COLO829 (cell line): ENCODE measurements at regions not wholly inside any gene's neighbourhood (a gene's known extent, or its start where the extent isn't known, plus 50 kb on each side); places are given as distances from the start of the nearest gene placed in this dataset.

Source experiments
- DNase-seq: peaks from one replicate; pipeline ENCODE4 v3.0.0; 2012; ENCODE audit warnings: low spot score

- DNase-seq, result no peak
Measured at GRCh38 chr16:35506898-35507194, 2047.4 kb downstream of the TP53TG3F start.

- DNase-seq, result peak; percentile 43
Measured at GRCh38 chr16:35510701-35511100, 2051.3 kb downstream of the TP53TG3F start.

DNA sequence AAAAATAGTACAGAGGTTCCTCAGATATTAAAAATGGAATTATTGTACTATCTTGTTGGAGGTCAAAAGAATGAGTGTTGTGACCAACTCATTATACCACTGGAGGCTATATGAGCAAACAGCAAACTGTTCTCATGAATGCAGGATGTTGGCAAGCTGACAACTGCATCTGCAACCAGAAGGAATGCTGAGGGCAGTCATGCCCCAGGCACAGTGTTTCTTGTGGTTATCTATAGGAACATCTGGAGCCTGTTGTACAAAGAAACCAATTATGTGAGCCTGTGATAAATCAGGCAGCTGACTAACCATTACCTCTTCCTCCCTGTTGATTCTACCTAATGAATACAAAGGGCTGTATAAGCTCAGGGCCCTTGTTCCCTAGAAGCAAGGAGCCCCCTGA is 2057.1 kb downstream of the TP53TG3F start:
- DNase-seq, result peak; percentile 29

GRCh38 chr16:35516971-35517370 is 2057.6 kb downstream of the TP53TG3F start:
- peak; percentile 11 for DNase-seq

- DNase-seq, result no peak
Measured at GRCh38 chr16:35523991-35524390, 2064.6 kb downstream of the TP53TG3F start.

- no peak for DNase-seq
Measured at GRCh38 chr16:35525979-35526590, 2066.7 kb downstream of the TP53TG3F start.

- DNase-seq, result no peak
Measured at GRCh38 chr16:35532576-35532975, 2073.2 kb downstream of the TP53TG3F start.

DNA sequence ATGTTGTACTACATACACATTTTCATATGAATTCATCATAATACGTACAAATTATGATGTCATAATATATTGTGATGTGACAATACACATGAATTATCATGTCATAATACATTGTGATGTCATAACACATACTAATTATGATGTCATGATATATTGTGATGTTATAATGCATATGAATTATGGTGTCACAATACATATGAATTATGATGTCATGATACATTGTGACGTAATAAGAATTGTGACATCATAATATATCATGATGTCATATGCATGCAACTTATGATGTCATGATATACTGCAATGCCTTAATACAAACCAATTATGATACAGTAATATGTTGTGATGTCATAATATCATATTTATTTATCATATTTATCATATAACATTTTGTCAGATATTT is 2074.3 kb downstream of the TP53TG3F start:
- DNase-seq, result no peak

DNA sequence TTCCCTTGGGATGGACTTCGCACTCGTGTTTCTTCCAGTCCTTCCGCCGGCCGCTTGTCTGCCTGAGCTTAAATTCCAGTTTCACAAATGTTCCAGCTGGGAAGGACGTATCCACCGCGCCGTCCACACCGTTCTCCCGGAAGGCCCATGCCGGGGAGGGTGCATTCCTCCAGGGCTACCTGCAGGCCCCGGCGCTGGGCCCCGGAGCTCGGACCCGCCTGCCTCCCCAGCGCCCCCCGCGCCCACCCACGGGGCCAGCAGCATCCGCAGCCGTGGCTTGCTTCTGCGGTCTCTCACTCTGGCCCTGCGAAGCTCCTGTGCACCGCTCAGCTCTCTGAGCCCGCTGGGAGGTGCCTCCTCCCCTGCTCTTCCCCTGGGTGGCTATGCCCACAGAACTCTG is 2084.1 kb downstream of the TP53TG3F start:
- DNase-seq, result no peak

- DNase-seq, result no peak
Measured at GRCh38 chr16:35552763-35553162, 2093.4 kb downstream of the TP53TG3F start.

DNA sequence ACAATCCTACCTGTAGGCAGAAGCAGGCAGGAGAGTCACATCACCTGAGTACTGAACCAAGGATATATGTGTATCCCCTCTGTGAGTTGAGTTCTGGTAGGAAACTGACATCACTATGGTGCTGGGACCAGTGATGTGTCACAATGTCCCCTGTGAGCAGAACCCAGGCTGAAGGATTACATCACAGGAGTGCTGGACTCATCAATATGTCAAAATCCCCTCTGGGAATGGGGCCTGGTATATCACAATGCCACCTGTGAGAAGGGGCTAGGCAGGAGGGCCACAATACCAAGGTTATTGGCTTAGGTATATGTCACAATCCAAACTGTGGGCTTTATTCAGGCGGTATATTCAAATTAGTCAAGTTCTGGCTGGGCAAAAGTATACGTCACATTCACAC is 2098.3 kb downstream of the TP53TG3F start:
- no peak for DNase-seq

GRCh38 chr16:35559911-35560636 is 2100.7 kb downstream of the TP53TG3F start:
- DNase-seq, result peak; percentile 7

DNA sequence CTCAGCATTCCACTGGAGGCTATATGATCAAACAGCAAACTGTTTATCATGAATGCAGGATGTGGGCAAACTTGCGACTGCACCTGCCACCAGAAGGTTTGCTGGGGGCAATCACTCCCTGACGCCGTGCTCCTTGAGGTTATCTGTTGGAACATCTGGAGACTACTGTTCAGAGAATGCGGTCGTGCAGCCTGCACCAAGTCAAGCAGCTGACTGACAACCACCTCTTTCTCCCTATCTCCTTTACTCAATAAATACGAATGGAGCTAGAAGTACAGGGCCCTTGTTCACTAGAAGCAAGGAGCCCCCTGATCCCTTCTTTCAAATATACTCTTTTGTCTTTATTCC is 2101.2 kb downstream of the TP53TG3F start:
- DNase-seq, result no peak

GRCh38 chr16:35561346-35561745 is 2101.9 kb downstream of the TP53TG3F start:
- no peak for DNase-seq

DNA sequence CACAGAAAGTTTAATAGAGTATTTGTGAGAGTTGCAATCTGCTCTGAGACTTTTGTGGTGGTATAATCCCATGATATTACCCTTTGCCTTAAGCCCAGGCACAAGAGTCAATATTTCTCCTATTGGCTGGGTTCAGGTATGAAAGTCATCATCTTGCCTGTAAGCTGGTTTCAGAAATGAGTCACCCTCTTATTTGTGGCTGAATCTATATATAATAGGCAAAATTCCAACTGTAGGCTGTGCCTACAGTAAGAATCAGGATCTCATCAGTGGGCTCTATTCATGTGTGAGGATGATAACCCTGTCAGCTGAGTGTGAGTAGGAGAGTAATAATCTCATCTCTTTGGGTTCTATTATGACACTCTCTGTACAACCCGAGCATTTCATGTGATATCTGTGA is 2103.1 kb downstream of the TP53TG3F start:
- peak; percentile 81 for DNase-seq

DNA sequence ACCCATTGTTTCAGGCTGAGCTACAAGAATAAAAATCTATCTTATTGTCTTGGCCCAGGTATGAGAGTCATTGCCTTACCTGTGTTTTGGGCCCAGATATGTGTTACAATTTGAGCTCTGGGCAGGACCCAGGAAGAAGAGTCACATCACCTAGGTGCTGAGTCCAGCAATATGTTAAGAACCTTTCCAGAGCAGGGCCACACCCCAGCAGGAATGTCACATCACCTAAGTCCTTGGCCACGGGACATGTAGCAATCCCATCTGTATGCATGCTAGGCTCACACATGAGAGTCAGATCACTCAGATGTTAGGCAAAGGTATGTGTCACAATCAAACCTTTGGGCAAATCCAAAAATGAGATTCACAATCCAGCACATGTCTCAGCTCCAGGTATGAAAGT is 2103.5 kb downstream of the TP53TG3F start:
- no peak for DNase-seq

DNA sequence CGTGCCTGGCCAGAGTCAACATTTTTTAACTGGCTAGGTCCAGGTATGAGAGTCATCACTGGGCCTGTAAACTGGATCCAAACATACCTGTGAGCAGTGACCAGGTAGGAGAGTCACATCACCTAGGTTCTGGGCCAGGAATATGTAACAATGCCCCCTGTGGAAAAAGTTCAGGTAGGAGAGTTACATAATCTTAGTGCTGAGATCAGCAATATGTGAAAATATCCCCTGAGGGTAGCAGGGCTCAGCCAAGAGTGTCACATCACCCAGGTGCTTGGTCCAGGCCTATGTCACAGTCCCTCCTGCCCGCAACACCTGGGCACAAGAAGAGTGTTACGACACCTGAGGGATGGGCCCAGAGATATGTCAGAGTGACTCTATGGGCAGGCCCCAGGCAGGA is 2104.7 kb downstream of the TP53TG3F start:
- no peak for DNase-seq

GRCh38 chr16:35564889-35565288 is 2105.5 kb downstream of the TP53TG3F start:
- no peak for DNase-seq

DNA sequence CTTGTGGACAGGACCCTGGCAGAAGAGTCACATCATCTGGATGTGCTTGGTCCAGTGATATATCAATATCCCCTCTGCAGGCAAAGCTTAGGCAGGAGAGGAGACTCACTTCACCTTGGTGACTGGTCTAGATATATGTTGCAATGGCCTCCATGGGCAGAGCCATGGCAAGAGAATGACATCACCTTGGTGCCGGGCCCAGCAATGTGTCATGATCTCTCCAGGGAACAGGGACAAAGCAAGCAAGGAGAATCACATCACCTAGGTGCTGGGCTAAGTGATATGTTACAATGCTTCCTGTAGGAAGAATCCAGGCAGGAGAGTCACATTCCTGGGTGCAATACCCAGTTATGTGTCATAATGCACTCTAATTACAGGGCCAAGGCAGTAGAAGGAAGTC is 2106.2 kb downstream of the TP53TG3F start:
- no peak for DNase-seq

DNA sequence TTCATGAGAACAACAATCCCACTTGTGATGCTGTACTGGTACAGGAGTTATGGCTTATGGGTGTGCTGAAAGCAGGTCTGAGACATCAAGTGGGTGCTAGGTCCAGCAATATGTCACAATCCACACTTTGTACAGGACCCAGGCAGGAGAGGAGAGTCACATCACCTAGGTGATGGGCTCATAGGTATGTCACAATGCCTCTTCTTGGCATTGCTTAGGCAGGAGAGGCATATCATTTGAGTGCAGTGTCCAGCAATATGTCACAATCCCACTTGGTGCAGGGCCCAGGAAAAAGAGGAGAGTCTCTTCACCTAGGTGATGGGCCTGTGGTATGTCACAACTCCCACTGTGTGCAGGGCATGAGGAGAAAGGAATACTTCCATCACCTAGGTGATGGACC is 2110.0 kb downstream of the TP53TG3F start:
- no peak for DNase-seq

DNA sequence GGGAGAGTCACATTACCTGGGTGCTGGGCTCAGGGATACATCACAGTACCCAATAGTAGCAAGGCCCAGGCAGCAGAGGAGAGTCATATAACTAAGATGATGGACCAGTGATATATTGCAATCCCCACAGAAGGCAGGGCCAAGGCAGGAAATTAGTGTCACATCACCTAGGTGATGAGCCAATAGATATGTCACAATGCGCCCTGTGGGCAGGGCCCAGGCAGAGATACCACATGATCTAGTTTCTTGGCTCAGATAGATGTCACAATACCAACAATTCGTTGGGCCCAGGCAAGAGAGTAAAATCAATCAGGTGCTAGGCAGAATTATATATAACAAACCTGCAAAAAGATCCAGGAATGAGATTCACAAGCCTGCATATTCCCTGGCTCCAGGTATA is 2111.5 kb downstream of the TP53TG3F start:
- DNase-seq, result no peak

DNA sequence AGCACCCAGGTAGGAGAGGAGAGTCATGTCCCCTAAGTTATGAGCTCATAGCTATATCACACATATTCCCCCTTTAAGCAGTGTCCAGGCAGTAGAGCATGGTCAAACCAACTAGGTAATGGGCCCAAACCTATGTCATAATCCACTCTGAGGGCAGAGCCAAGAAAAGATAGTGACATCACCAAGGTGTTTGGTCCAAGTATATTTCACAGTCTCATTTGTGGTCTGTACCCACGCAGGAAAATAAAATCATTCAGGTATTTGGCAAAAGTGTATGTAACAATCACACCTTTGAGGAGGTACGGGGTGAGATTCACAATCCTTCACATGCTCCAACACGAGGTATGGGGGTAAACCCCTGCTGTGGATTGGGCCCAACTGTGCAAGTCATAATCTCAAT is 2112.8 kb downstream of the TP53TG3F start:
- DNase-seq, result no peak

DNA sequence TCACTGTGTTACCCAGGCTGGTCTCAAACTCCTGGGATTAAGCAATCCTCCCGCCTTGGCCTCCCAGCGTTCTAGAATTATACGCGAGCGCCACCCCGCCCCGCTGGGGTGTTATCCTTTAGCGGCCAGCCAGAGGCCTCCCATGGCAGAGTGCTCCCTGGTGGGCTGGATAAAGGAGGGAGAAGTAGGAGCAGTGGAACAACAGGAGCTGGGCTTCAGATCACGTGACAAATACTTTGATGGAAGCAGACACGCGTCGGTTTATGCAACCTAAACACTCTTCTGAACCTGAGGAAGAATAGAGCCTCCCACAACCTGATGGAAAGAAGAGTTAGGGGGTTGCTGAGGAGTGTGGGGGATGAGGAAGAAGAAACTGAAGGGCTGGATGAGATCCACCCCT is 2114.0 kb downstream of the TP53TG3F start:
- DNase-seq, result no peak

GRCh38 chr16:35574011-35574410 is 2114.6 kb downstream of the TP53TG3F start:
- DNase-seq, result no peak
